Neural progenitor cell (in vitro differentiated cells): ENCODE measurements at regions not wholly inside any gene's neighbourhood (a gene's known extent, or its start where the extent isn't known, plus 50 kb on each side); places are given as distances from the start of the nearest gene placed in this dataset.

Experiments used
- EZH2phosphoT487 ChIP-seq: fragments of 200-600 bp; sonication (generic); IDR thresholded peaks from 2 replicates; pipeline ENCODE4 v1.6.1; 2017; ENCODE audit warnings: antibody characterized with exemption
- TF ChIP-seq, protein P1 (sequence below): fragments of 200-600 bp; sonication (generic); IDR thresholded peaks from 2 replicates; pipeline ENCODE4 v1.5.1; 2017; ENCODE audit warnings: antibody characterized with exemption, mild to moderate bottlenecking

- TF ChIP-seq, protein P1, sequence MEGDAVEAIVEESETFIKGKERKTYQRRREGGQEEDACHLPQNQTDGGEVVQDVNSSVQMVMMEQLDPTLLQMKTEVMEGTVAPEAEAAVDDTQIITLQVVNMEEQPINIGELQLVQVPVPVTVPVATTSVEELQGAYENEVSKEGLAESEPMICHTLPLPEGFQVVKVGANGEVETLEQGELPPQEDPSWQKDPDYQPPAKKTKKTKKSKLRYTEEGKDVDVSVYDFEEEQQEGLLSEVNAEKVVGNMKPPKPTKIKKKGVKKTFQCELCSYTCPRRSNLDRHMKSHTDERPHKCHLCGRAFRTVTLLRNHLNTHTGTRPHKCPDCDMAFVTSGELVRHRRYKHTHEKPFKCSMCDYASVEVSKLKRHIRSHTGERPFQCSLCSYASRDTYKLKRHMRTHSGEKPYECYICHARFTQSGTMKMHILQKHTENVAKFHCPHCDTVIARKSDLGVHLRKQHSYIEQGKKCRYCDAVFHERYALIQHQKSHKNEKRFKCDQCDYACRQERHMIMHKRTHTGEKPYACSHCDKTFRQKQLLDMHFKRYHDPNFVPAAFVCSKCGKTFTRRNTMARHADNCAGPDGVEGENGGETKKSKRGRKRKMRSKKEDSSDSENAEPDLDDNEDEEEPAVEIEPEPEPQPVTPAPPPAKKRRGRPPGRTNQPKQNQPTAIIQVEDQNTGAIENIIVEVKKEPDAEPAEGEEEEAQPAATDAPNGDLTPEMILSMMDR, result no peak
- no peak for TF ChIP-seq EZH2phosphoT487
These were observed 259.7 kb downstream of the HGF start for GRCh38 chr7:81510122-81510521.
